Lower lobe of right lung (tissue), 2 donors: ENCODE measurements at regions not wholly inside any gene's neighbourhood (a gene's known extent, or its start where the extent isn't known, plus 50 kb on each side); places are given as distances from the start of the nearest gene placed in this dataset.

ENCODE experiments used
- ATAC-seq, 2 donors: fragments of 200-7000 bp; cut with Tn5 transposase; one replicate each; pipeline ENCODE4 v1.9.1; 2020 to 2022; ENCODE audit warnings: mild to moderate bottlenecking in 2 of 2, moderate library complexity in 2 of 2
- DNase-seq: peaks from one replicate; pipeline ENCODE4 v3.0.0-alpha.2; 2020
- H3K27ac ChIP-seq: fragments of 200-600 bp; one replicate; pipeline ENCODE4 v1.8.0; 2022
- H3K27me3 ChIP-seq: fragments of 200-600 bp; one replicate; pipeline ENCODE4 v1.8.0; 2022; ENCODE audit warnings: low read depth
- H3K36me3 ChIP-seq: fragments of 200-600 bp; one replicate; pipeline ENCODE4 v1.8.0; 2022; ENCODE audit warnings: mild to moderate bottlenecking
- H3K4me1 ChIP-seq: fragments of 200-600 bp; one replicate; pipeline ENCODE4 v1.8.0; 2022
- H3K4me3 ChIP-seq: fragments of 200-600 bp; one replicate; pipeline ENCODE4 v1.8.0; 2022; ENCODE audit warnings: mild to moderate bottlenecking
- H3K9me3 ChIP-seq: fragments of 200-600 bp; one replicate; pipeline ENCODE4 v1.8.0; 2022
- CTCF ChIP-seq: fragments of 200-600 bp; IDR thresholded peaks from one replicate; pipeline ENCODE4 v1.8.0; 2022; ENCODE audit warnings: antibody characterized with exemption, mild to moderate bottlenecking
- intact Hi-C: fragments of 100-400 bp; cut with DNase I; formaldehyde crosslinking; loops from one replicate; pipeline ENCODE4 v1.11.0; 2022
- donor health status: DM: no; HTN: yes; CAD: no; lungs with severe emphysema.

GRCh38 chr11:106477776-106478175, 400.3 kb downstream of the AASDHPPT start:
- DNase-seq (no peak), ATAC-seq (no peak)
- H3K27ac ChIP-seq: no peak overlapping the region
- H3K27me3 ChIP-seq: no peaks in the 10 kb centered on the region
- H3K9me3 ChIP-seq: peaks cover 7% of the 10 kb centered on the region
- H3K4me1 ChIP-seq: no peaks in the 10 kb centered on the region
- no peak for TF ChIP-seq CTCF
- intact Hi-C loops: no loop called here
- no peak overlapping the region for H3K4me3 ChIP-seq
- H3K36me3 ChIP-seq: no peaks in the 10 kb centered on the region

- Histone ChIP-seq H3K36me3 (no peaks in the 10 kb centered on the region), H3K4me1 (no peaks in the 10 kb centered on the region), H3K9me3 (peaks cover 1% of the 10 kb centered on the region), H3K27me3 (no peaks in the 10 kb centered on the region), H3K4me3 (no peak overlapping the region), H3K27ac (no peak overlapping the region)
- ATAC-seq: no peak
- intact Hi-C loops: no loop called here
- DNase-seq: no peak
- TF ChIP-seq CTCF: no peak
Observed at GRCh38 chr11:106479646-106480045, 402.2 kb downstream of the AASDHPPT start.

GRCh38 chr11:106480581-106481190, 403.2 kb downstream of the AASDHPPT start:
- no peaks in the 10 kb centered on the region for H3K4me1 ChIP-seq
- no peak overlapping the region for H3K27ac ChIP-seq
- intact Hi-C loops: no loop called here
- ATAC-seq (no peak), DNase-seq (no peak)
- no peaks in the 10 kb centered on the region for H3K36me3 ChIP-seq
- H3K9me3 ChIP-seq: no peaks in the 10 kb centered on the region
- H3K27me3 ChIP-seq: no peaks in the 10 kb centered on the region
- H3K4me3 ChIP-seq: no peak overlapping the region
- TF ChIP-seq CTCF: no peak

GRCh38 chr11:106482917-106483785, 405.7 kb downstream of the AASDHPPT start:
- no peak for TF ChIP-seq CTCF
- no peak overlapping the region for H3K27ac ChIP-seq
- intact Hi-C loops: no loop called here
- ATAC-seq: no peak
- no peaks in the 10 kb centered on the region for H3K27me3 ChIP-seq
- no peak for DNase-seq
- no peaks in the 10 kb centered on the region for H3K36me3 ChIP-seq
- H3K4me1 ChIP-seq: no peaks in the 10 kb centered on the region
- no peak overlapping the region for H3K4me3 ChIP-seq
- no peaks in the 10 kb centered on the region for H3K9me3 ChIP-seq

GRCh38 chr11:106491751-106492150, 414.3 kb downstream of the AASDHPPT start:
- H3K36me3 ChIP-seq: no peaks in the 10 kb centered on the region
- no peak for ATAC-seq
- no peak overlapping the region for H3K4me3 ChIP-seq
- no peaks in the 10 kb centered on the region for H3K4me1 ChIP-seq
- TF ChIP-seq CTCF: no peak
- intact Hi-C loops: no loop called here
- H3K27me3 ChIP-seq: no peaks in the 10 kb centered on the region
- no peak for DNase-seq
- no peaks in the 10 kb centered on the region for H3K9me3 ChIP-seq
- H3K27ac ChIP-seq: no peak overlapping the region
